Coronary artery (tissue), 2 donors: ENCODE measurements at regions not wholly inside any gene's neighbourhood (a gene's known extent, or its start where the extent isn't known, plus 50 kb on each side); places are given as distances from the start of the nearest gene placed in this dataset.

ENCODE experiments used
- DNase-seq: peaks from one replicate; pipeline ENCODE4 v3.0.0-alpha.2; 2017; ENCODE audit warnings: low spot score
- H3K27ac ChIP-seq, 2 donors: fragments of 200-600 bp; sonication (generic); one replicate each; pipeline ENCODE4 v1.5.1; 2016 to 2019
- H3K4me3 ChIP-seq: fragments of 200-600 bp; sonication (generic); 2 replicates; pipeline ENCODE4 v1.5.1; 2016; ENCODE audit warnings: mild to moderate bottlenecking, moderate library complexity
- TF ChIP-seq, protein P1 (sequence below): fragments of 200-600 bp; sonication (generic); IDR thresholded peaks from one replicate; pipeline ENCODE4 v1.5.1; 2019; ENCODE audit warnings: antibody characterized with exemption

DNA sequence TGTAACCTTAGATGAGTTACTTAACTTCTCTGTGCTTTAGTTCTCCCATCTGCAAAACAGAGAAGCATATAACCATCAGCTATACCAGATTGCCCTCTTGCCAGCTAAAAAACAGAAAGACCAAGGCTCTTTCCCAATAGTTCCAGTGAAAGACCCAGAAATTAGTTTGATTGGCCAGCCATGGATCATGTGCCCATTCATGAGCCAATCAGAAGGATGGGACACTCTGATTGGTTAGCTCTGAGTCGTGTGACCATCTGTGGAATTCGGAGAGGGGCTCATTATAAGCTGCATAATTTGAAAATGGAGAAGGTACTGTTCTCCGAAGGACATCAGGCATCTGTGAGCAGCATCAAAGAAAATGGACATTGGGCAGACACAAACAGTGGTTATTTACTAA lies 155.2 kb downstream of the ABCC12 start:
- DNase-seq, result no peak
- TF ChIP-seq, protein P1, sequence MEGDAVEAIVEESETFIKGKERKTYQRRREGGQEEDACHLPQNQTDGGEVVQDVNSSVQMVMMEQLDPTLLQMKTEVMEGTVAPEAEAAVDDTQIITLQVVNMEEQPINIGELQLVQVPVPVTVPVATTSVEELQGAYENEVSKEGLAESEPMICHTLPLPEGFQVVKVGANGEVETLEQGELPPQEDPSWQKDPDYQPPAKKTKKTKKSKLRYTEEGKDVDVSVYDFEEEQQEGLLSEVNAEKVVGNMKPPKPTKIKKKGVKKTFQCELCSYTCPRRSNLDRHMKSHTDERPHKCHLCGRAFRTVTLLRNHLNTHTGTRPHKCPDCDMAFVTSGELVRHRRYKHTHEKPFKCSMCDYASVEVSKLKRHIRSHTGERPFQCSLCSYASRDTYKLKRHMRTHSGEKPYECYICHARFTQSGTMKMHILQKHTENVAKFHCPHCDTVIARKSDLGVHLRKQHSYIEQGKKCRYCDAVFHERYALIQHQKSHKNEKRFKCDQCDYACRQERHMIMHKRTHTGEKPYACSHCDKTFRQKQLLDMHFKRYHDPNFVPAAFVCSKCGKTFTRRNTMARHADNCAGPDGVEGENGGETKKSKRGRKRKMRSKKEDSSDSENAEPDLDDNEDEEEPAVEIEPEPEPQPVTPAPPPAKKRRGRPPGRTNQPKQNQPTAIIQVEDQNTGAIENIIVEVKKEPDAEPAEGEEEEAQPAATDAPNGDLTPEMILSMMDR, result no peak
- Histone ChIP-seq H3K27ac (no peak overlapping the region), H3K4me3 (no peak overlapping the region)

DNA sequence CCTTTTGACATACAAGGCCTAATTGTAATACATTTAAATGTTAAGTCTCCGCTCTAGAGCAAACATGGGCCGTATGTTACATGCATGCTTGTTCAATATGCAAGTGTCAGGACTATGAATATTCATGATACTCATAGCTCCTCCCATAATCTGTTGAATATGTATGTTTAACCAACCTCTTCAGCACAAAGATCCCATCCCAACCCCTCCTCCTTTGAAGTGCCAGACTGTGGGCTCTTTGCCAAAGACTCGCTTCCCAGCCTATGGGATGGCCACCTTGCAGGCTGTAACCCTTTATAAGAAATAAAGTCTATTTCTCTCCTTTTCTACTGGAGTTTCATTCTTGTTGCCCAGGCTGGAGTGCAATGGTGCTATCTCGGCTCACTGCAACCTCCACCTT lies 156.2 kb downstream of the ABCC12 start:
- H3K4me3 ChIP-seq, result no peak overlapping the region
- no peak for DNase-seq
- H3K27ac ChIP-seq, result no peak overlapping the region
- TF ChIP-seq, protein P1, result no peak

DNA sequence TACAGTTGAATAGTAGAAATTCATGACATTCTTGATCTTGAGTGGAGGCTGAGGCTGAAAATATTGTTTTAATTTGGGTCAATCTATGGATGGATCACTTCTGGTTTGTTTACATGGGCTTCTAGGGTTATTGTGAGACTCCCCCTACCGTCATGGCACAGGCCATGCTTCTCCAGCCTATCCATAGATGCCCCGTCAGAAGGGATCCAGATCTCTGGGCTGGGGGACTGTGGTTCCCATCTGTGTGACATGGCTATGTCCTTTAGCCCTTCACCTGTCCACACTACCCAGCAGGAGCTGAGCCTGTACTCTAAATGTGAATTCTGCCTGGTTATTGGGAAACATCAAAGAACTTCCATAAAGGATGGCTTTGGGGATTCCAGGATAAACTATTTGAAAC lies 160.4 kb downstream of the ABCC12 start:
- TF ChIP-seq, protein P1, result no peak
- Histone ChIP-seq H3K4me3 (no peak overlapping the region), H3K27ac (no peak overlapping the region)
- DNase-seq, result no peak

DNA sequence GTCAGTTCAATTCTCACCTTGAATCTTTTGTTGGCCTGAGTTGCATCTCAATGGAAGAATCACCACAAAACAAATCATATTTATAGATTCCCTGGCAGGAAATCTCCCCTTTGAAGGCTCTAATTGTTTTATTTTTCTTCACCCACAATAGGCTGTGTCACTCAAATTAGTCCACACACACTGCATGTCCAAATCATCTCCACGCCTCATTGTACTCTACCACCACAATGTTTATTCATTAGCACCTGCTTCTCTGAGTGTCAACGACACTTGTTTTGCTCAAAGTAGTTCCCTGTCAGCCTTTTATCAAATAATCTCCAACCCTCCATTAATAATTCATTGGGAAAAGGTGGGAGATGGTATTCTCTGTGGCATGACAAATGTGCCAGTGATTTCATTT lies 164.3 kb downstream of the ABCC12 start:
- Histone ChIP-seq H3K4me3 (no peak overlapping the region), H3K27ac (no peak overlapping the region)
- TF ChIP-seq, protein P1, result no peak
- no peak for DNase-seq

GRCh38 chr16:47990676-47991075 lies 165.1 kb downstream of the ABCC12 start:
- no peak for DNase-seq
- TF ChIP-seq, protein P1, result no peak
- H3K27ac ChIP-seq, result no peak overlapping the region

DNA sequence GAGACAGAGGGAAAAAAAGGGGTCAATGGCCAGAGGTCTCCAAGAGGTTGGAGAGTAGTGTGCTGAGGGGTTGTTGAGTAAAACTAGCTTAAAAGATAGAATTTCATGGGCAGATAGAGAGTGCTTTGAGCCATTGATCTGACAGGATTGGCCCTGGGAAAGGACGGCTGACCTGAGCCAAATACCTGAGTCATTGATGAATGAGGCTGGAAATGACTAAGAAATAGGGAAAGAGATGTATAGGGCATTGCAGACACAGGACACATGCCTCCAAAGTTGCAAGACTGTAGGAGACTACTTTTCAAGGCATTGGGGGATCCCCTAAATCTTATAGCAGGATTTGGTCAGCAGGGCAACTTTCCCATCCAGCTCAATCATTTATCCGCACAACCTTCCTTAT lies 168.7 kb downstream of the ABCC12 start:
- no peak overlapping the region for H3K4me3 ChIP-seq
- DNase-seq, result no peak
- no peak overlapping the region for H3K27ac ChIP-seq
- TF ChIP-seq, protein P1, result no peak

More at GRCh38 chr16:47990676-47991075, 165.1 kb downstream of the ABCC12 start:
- no peak overlapping the region for H3K4me3 ChIP-seq

DNA sequence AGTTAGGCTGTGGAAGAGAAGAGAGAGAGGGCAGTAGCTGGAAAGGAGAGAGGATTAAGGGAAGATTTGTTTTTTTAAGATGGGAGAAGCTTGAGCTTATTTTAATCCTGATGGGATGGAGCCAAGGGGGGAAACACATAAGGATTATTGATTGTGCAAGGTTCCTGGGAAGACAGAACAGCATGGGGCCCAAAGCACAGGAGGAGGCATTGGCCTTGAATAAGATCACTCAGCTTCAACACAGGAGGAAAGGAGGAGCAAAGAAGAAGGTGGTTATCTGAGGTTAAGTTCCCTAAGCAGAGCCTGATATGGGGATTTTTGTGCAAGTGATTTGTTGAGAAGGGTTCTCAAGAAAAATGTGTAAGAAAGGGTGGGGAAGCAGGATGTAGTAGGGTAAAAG lies 169.8 kb downstream of the ABCC12 start:
- H3K27ac ChIP-seq, result no peak overlapping the region
- TF ChIP-seq, protein P1, result no peak
- DNase-seq, result no peak

More for the DNA sequence above, 169.8 kb downstream of the ABCC12 start:
- no peak overlapping the region for H3K4me3 ChIP-seq
